ENCODE measurements at regions not wholly inside any gene's neighbourhood (a gene's known extent, or its start where the extent isn't known, plus 50 kb on each side); places are given as distances from the start of the nearest gene placed in this dataset.

DNA sequence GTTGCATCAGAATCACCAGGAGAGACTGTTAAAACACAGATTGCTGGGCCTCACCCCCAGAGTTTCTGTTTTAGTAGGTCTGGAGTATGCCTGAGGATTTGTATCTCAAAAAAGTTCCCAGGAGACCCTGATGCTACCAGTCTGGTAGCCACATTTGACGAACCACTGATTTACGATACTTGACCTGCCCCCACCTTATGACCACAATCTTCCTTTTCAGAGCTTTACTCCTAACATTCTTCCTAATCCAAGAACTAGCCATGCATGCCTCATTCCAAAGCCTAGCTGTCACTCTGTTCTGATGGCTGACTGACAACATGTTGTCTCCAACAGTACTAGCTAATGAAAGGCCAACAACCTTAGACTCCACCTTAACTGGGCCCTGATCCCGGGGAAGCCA is 191.4 kb downstream of the MBD2 start:
- H3K36me3 Mint-ChIP-seq (ENCODE audit: low read depth) = no peaks in the 10 kb centered on the region
- peaks cover 3% of the 10 kb centered on the region for H3K27me3 Mint-ChIP-seq (ENCODE audit: low read depth, poor library complexity)
- peak; percentile 10 for DNase-seq
- no peak overlapping the region for H3K27ac Mint-ChIP-seq
- peaks cover 15% of the 10 kb centered on the region for H3K4me1 Mint-ChIP-seq
- TF ChIP-seq, protein P1, sequence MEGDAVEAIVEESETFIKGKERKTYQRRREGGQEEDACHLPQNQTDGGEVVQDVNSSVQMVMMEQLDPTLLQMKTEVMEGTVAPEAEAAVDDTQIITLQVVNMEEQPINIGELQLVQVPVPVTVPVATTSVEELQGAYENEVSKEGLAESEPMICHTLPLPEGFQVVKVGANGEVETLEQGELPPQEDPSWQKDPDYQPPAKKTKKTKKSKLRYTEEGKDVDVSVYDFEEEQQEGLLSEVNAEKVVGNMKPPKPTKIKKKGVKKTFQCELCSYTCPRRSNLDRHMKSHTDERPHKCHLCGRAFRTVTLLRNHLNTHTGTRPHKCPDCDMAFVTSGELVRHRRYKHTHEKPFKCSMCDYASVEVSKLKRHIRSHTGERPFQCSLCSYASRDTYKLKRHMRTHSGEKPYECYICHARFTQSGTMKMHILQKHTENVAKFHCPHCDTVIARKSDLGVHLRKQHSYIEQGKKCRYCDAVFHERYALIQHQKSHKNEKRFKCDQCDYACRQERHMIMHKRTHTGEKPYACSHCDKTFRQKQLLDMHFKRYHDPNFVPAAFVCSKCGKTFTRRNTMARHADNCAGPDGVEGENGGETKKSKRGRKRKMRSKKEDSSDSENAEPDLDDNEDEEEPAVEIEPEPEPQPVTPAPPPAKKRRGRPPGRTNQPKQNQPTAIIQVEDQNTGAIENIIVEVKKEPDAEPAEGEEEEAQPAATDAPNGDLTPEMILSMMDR (IDR thresholded peaks at IDR 0.05) = no peak
- no peaks in the 10 kb centered on the region for H3K9me3 Mint-ChIP-seq
- no peak overlapping the region for H3K4me3 Mint-ChIP-seq

DNA sequence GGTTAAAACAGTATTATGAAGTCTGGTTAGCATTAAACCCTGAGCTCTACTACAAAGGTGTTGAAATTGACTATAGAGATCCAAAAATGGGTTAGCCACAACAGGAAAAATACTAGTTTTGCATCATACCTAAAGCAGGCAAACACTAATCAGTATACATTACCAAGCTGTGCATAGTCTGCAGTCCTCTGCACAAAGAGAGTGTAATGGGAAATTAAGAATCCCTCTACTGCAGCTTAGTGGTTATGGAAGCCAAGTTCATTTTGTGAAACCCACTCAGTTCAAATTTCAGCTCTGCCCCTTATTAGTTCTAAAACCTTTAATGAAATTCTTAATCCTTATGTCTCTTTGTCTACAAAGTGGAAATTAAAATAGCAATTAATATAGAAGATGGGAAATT is 192.1 kb downstream of the MBD2 start:
- no peaks in the 10 kb centered on the region for H3K36me3 Mint-ChIP-seq (ENCODE audit: low read depth)
- peaks cover 15% of the 10 kb centered on the region for H3K4me1 Mint-ChIP-seq
- no peak overlapping the region for H3K27ac Mint-ChIP-seq
- H3K4me3 Mint-ChIP-seq = no peak overlapping the region
- H3K27me3 Mint-ChIP-seq (ENCODE audit: low read depth, poor library complexity) = peaks cover 3% of the 10 kb centered on the region
- DNase-seq = no peak
- no peaks in the 10 kb centered on the region for H3K9me3 Mint-ChIP-seq
- TF ChIP-seq, protein P1 (IDR thresholded peaks at IDR 0.05) = no peak

DNA sequence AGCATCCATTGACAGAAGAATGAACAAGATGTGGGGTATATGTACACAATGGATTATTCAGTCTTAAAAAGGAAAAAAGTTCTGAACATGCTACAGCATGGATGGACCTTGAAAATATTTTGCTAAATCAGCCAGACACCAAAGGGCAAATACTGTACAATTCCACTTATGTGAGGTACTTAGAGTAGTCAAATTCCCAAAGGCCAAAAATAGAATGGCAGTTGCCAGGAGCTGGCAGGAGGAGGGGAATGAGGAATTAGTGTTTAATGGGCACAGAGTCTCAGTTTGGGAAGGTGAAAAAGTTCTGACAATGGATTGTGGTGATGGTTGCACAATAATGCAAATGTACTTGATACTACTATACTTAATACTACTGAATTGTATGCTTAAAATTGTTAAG is 193.2 kb downstream of the MBD2 start:
- DNase-seq = no peak
- H3K9me3 Mint-ChIP-seq = no peaks in the 10 kb centered on the region
- H3K36me3 Mint-ChIP-seq (ENCODE audit: low read depth) = no peaks in the 10 kb centered on the region
- no peak overlapping the region for H3K27ac Mint-ChIP-seq
- TF ChIP-seq, protein P1 (IDR thresholded peaks at IDR 0.05) = no peak
- H3K4me1 Mint-ChIP-seq = peaks cover 11% of the 10 kb centered on the region
- peaks cover 3% of the 10 kb centered on the region for H3K27me3 Mint-ChIP-seq (ENCODE audit: low read depth, poor library complexity)
- no peak overlapping the region for H3K4me3 Mint-ChIP-seq

DNA sequence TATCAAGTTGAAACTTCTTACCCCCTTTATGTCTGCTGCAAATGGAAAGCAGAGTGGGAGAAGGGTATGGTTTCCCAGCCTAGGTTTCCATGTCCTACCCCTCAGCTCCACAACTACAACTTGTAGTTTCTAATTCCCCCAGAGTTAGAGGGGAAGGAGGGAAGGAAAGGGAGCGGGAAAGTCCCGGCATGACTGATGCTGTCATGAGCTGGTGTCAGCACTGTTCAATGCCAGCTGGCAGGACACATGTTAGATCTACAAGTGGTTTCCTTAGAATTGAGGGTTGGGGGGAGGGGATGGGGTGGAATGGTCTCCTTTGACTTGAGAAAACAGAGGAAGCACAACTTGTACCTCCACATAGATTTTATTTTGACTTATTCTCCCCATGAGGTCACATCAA is 194.0 kb downstream of the MBD2 start:
- Mint-ChIP-seq H3K9me3 (no peaks in the 10 kb centered on the region), H3K36me3 (ENCODE audit: low read depth) (no peaks in the 10 kb centered on the region), H3K4me1 (peaks cover 11% of the 10 kb centered on the region), H3K27me3 (ENCODE audit: low read depth, poor library complexity) (peaks cover 3% of the 10 kb centered on the region), H3K4me3 (no peak overlapping the region), H3K27ac (no peak overlapping the region)
- no peak for DNase-seq
- TF ChIP-seq, protein P1 (IDR thresholded peaks at IDR 0.05) = no peak

DNA sequence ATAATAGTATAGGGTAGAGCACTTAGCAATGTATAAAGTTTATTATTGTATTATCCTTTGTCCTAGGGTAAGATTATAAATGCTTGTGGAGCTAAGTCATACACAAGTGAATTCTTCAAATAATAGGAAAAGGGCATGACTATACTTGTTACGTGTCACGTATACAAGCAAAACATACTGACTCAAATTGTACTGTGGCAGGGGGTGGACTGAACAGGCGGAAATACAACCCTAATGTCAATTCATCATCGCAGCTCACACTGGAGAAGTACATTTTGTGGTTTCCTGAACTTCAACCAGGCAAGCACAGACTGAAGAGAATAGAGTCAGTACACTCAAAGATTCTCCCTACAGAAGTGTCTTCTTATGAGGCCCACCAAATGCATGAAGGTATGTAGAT is 201.0 kb downstream of the MBD2 start:
- Mint-ChIP-seq H3K27ac (no peak overlapping the region), H3K9me3 (no peaks in the 10 kb centered on the region), H3K36me3 (ENCODE audit: low read depth) (no peaks in the 10 kb centered on the region), H3K27me3 (ENCODE audit: low read depth, poor library complexity) (no peaks in the 10 kb centered on the region), H3K4me1 (peaks cover 4% of the 10 kb centered on the region), H3K4me3 (no peak overlapping the region)
- TF ChIP-seq, protein P1 (IDR thresholded peaks at IDR 0.05) = no peak
- DNase-seq = no peak

DNA sequence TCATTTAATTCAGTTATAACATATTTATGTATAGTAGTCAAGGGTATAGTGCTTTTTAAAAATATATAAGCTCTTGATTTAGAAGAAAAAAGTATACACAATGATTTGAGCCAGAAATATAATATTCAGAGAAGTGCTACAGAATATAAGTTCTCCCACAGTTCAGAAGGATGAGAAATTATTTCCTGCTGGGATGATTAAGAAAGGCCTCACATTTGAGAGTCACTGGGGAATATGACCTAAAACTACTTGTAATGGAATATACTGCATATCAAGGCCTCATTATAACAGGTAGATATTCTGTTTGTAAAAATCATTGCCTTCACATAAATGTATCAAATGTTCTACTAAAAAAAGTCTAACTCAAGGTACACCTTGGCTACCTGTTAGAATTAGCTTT is 203.5 kb downstream of the MBD2 start:
- TF ChIP-seq, protein P1 (IDR thresholded peaks at IDR 0.05) = no peak
- no peak overlapping the region for H3K4me3 Mint-ChIP-seq
- no peaks in the 10 kb centered on the region for H3K36me3 Mint-ChIP-seq (ENCODE audit: low read depth)
- peaks cover 4% of the 10 kb centered on the region for H3K4me1 Mint-ChIP-seq
- no peaks in the 10 kb centered on the region for H3K27me3 Mint-ChIP-seq (ENCODE audit: low read depth, poor library complexity)
- no peaks in the 10 kb centered on the region for H3K9me3 Mint-ChIP-seq
- H3K27ac Mint-ChIP-seq = no peak overlapping the region
- DNase-seq = no peak

Measured in nephron progenitor cell (in vitro differentiated cells).